Hematopoietic multipotent progenitor cell treated with erythropoietin and hydrocortisone succinate and interleukin-3 and kit ligand, for 17 days (in vitro differentiated cells): ENCODE measurements at regions not wholly inside any gene's neighbourhood (a gene's known extent, or its start where the extent isn't known, plus 50 kb on each side); places are given as distances from the start of the nearest gene placed in this dataset.

Source experiments
- DNase-seq: peaks from one replicate; pipeline ENCODE4 v3.0.0-alpha.2; 2015; ENCODE audit warnings: low spot score

- no peak for DNase-seq
Observed at GRCh38 chr18:73313476-73313875, 445.7 kb upstream of the NETO1 start.

- no peak for DNase-seq
Observed at GRCh38 chr18:73296686-73297085, 428.9 kb upstream of the NETO1 start.

DNA sequence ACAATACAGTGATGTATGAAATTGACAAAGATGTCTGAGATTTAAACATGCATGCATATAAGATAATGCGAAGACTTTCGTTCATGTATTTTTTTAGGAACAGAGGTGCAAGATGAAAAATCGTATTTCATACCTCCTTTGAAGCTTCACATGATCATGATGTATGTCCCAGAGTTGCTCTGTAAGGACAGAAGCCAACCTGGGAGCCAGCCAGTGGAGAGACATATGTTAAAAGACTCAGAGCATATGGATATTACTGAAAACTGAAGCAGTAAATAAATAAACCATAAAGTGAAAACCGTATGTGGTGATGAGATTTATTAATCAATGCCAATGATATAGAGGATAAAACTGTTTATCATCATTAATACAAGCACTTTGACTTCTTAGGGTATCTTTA is 424.4 kb upstream of the NETO1 start:
- no peak for DNase-seq

DNA sequence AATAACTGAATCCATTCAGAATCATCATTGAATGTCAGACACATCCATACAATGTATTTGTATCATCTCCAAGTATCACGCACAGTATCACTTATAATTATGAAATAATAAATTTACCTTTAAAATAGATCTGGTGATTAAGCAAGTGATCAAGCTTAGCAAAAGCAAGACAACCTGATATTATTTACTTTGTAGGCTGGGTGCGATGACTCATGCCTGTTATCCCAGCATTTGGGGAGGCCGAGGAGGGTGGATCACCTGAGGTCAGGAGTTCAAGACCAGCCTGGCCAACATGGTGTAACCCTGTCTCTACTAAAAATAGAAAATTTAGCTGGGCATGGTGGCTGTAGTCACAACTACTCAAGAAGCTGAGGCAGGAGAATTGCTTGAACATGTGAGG is 421.0 kb upstream of the NETO1 start:
- DNase-seq, result no peak

GRCh38 chr18:73286584-73286983 is 418.8 kb upstream of the NETO1 start:
- DNase-seq, result no peak

DNA sequence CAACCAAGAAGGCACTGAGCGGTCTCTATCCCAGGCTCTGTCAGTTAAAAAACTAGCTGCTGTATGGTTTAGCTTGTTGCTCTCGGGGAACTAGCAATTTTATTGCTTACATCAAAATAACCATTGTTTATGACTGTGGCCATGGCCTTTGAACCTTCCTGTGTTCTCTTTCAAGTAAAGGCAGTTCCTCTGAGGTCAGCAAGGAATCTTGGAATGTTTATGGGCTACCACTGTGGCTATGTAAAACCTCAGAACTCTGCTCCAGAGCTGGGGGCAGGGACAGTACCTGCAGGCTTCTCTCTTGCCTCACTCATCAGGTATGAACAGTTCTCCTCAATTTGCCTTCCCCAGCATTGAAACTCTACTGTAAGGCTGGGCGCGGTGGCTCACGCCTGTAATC is 416.0 kb upstream of the NETO1 start:
- DNase-seq, result no peak

DNA sequence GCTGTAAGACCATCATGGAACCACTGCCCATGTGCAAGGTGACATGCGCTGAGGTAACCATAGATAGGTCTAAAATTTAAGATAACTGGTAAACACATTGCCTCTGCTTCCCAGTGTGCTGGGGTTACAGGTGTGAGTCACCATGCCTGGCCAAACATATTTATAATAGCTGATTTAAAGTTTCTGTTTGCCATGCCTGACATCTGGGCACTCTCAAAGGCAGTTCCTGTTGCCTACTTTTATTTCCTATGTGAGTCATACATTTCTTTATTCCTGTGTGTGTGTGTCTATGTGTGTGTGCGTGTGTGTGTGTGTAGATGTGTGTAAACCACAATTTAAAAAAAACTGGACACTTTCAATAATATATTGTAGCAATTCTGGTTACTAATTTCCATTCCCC is 415.2 kb upstream of the NETO1 start:
- DNase-seq, result no peak

- no peak for DNase-seq
Observed at GRCh38 chr18:73279498-73279897, 411.7 kb upstream of the NETO1 start.

DNA sequence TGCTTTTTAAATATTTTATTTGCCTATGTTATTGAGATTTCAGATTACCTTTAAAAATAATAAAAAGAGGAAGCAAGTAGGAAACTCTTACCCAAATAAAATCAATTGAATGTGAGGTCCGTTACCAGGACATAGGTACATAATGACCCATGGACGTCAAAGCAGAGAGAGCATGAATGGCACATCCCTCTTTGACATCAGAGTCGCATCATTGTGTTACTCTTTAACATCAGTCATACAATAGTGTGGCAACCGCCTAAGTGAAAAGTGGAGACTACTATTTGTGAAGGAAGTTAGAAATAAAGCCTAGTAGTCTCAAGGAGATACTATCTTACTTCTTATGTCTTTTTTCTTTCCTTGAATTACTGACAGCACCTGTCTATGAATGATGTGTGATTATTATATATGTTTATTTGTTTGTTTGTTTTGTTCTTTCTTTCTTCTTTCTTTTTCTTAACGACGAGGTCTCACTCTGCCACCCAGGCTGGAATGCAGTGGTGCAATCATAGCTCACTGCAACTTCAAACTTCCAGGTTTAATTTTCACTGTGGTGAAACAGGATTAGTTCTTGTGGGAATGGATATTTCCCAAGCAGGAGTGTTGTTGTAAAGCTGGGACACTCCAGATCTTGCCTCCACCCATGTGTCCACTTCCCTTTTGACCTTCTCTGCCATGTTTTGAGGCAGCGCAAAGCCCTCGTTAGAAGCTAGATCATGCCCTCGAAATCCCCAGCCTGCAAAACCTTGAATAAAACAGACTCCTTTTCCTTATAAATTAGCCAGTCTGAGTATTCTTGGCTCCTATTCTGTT is 407.2 kb upstream of the NETO1 start:
- no peak for DNase-seq

GRCh38 chr18:73270920-73271634 is 403.3 kb upstream of the NETO1 start:
- DNase-seq, result no peak

DNA sequence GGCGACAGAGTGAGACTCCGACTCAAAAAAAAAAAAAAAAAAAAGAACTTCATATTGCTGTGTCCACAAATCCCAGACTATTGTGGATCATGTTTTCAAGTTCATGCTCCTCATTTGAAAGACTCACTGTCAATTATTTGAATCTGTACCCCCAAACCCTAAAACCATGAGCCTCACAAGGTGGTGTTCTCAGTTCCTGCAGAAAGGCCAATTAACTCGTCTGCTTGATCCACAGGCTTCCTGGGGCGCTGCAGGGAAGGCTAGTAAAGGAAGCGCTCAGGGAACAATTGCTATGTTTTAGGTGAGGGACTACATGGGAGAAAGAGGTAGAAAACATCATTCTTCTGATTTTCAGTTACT is 396.8 kb upstream of the NETO1 start:
- no peak for DNase-seq

- no peak for DNase-seq
Observed at GRCh38 chr18:73261923-73262322, 394.1 kb upstream of the NETO1 start.

GRCh38 chr18:73261243-73261642 is 393.5 kb upstream of the NETO1 start:
- DNase-seq, result no peak

DNA sequence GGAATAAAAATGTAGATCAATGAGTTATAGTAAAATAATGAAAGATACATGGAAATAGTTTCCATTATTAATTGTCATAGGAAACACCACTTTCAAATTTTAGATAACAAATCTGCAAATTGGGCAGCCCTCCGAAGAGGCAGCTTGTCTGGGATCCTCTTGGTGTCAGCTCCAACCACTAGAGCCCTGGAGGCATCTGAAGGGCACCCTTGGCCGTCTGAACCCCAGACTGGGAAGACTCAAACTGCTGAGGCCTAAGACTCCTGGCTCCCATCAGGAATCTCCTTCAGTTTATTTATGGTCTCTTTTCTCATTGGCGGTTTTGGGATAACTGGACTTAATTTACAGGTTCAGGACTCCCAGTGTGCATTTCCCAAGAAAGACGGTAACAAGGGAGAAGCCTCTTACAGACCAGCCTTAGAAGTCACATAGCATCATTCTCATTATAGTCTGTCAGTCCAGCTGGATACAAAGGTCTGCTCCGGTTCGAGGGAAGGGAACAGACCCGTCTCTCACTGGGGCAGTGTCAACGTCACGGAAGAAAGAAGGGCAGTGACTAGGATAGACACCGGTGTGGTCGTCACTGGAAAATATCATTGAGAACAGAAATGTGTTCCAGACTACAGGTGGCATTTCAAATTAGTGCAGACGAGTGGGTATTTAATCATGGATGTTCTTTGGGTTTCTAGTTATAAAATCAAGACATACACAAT is 390.7 kb upstream of the NETO1 start:
- no peak for DNase-seq

GRCh38 chr18:73254564-73254963 is 386.8 kb upstream of the NETO1 start:
- no peak for DNase-seq

DNA sequence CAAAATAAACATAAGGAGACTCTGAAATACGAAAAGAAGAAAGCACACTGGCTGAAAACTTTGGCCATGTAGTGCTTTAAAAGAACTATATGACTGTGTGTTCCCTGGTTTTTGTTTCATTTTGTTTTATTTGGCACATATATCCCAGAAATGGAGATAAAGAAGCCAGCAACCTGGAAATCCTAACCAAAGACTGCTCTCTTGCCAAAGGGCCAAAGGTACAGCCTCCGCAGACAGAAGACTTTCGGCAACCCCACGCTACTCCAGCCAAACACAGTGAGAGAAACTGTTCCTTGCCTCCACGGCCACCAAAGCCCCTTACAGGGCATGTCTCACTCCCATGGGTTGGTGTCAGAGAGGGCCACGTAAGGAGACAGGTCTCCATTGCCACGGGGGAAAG is 381.2 kb upstream of the NETO1 start:
- DNase-seq, result no peak

GRCh38 chr18:73246763-73247162 is 379.0 kb upstream of the NETO1 start:
- DNase-seq, result no peak

GRCh38 chr18:73245345-73245744 is 377.6 kb upstream of the NETO1 start:
- no peak for DNase-seq

DNA sequence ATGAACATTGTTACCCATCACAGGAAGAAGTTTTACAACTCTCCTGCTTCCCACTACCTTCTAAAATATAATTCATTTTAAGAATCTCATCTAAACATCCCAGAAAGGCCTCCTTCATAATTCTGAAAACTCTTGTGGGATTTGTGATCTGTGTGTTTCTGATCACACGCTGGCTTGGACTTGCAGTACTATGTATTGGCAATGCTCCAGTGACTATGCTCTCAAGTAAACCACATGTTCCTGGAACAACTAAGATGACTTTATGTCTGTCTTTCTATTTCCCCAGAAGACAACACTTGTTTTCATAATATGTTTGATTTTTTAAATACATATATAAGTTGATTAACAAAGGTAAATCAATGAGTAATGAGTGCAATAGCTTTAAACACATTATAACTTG is 376.6 kb upstream of the NETO1 start:
- no peak for DNase-seq

DNA sequence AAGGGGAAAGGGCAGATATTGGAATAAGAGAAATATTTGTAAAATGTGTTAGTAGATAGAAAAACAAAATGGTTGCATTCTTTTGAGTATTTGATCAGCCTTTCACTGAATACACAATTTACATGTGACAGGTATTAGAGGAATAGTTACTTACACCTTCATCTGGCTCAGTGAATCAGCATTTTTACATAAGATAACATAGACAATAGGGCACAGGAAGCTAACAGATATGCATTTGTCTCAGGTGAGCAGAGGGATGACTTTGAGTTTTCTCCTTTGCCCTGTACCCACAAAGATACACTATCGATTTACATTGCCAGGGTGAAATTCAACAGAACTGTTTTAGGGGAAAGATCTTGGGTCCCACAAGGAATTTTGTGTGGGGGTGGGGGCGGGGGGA is 373.1 kb upstream of the NETO1 start:
- no peak for DNase-seq

- DNase-seq, result no peak
Observed at GRCh38 chr18:73235921-73236320, 368.1 kb upstream of the NETO1 start.

GRCh38 chr18:73235491-73235890 is 367.7 kb upstream of the NETO1 start:
- no peak for DNase-seq

DNA sequence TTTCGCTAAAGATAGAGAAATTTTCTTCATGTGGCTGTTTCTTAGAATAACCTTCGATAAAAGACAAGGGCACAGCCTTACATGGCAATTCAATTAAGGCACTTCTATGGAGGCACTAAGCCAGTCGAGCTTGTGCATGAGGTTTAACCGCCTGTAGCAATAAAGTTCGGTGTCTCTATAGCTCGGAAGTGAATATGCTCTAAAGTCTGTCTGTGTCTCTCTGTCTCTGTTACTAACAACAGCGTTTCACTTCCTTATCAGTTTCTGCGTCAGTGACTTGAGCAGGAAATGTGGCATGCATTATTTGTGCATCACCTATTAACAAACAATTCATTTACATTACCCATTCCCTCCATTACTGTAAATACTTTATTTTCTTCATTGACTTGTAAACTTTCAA is 365.1 kb upstream of the NETO1 start:
- DNase-seq, result no peak
